GM20000 (cell line): ENCODE measurements at regions not wholly inside any gene's neighbourhood (a gene's known extent, or its start where the extent isn't known, plus 50 kb on each side); places are given as distances from the start of the nearest gene placed in this dataset.

ENCODE experiments used
- DNase-seq: peaks from one replicate; pipeline ENCODE4 v3.0.0; 2012; ENCODE audit warnings: low spot score
- TF ChIP-seq, protein P1 (sequence below): IDR thresholded peaks from 2 replicates; pipeline ENCODE4 v1.5.1; 2012; ENCODE audit warnings: mild to moderate bottlenecking, control low read depth; ENCODE audit errors: extremely low read depth, missing control alignments

DNA sequence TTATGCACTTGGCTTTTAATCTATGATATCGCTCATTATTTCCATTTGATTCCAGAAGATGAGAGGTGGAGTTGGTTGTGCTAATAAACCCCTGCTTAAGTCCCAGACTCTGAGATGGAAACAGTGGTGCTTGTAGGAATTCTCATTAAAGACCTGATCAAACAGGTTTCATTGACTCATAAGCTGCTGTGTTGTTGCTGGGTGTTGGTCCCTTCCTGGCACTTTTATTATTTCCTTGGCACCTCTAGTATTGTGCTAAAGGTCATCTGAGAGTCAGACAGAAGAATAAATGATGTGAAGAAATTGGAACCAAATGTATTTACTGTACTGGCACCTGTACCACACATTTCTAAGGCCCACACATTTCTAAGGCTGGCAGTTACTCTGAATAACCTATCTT is 544.7 kb upstream of the NR3C2 start:
- TF ChIP-seq, protein P1, sequence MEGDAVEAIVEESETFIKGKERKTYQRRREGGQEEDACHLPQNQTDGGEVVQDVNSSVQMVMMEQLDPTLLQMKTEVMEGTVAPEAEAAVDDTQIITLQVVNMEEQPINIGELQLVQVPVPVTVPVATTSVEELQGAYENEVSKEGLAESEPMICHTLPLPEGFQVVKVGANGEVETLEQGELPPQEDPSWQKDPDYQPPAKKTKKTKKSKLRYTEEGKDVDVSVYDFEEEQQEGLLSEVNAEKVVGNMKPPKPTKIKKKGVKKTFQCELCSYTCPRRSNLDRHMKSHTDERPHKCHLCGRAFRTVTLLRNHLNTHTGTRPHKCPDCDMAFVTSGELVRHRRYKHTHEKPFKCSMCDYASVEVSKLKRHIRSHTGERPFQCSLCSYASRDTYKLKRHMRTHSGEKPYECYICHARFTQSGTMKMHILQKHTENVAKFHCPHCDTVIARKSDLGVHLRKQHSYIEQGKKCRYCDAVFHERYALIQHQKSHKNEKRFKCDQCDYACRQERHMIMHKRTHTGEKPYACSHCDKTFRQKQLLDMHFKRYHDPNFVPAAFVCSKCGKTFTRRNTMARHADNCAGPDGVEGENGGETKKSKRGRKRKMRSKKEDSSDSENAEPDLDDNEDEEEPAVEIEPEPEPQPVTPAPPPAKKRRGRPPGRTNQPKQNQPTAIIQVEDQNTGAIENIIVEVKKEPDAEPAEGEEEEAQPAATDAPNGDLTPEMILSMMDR, result no peak
- DNase-seq, result no peak

DNA sequence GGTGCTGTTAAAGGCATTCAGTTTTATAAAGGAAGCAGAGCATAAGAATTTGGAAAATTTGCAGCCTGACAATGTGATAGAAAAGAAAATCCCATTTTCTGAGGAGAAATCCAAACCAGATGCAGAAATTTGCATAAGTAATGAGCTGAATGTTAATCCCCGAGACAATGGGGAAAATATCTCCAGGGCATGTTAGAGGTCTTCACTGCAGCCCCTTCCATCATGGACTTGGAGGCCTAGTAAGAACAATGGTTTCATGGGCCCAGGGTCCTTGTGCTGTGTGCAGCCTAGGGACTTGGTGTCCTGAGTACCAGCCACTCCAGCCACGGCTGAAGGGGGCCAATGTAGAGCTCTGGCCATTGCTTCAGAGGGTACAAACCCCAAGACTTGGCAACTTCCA is 542.7 kb upstream of the NR3C2 start:
- DNase-seq, result no peak
- TF ChIP-seq, protein P1, result no peak

DNA sequence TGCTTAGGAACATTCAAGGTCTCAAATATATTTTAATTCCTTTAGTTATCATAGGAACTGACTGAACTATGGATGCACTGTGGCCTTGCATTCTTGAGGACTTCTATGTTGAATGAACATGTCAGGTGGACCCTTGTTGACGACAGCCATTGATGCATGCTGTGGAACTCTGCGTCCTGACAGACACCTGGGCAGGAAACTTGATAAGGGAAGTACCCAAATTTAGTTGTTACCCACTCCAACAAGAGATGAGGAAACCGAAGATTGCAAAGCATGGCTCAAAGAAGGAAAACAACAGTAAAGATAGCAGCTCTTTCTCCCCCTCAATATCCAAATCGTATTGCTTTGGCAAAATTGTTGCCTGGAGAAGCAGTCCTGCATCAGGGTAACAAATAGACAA is 540.0 kb upstream of the NR3C2 start:
- TF ChIP-seq, protein P1, result no peak

DNA sequence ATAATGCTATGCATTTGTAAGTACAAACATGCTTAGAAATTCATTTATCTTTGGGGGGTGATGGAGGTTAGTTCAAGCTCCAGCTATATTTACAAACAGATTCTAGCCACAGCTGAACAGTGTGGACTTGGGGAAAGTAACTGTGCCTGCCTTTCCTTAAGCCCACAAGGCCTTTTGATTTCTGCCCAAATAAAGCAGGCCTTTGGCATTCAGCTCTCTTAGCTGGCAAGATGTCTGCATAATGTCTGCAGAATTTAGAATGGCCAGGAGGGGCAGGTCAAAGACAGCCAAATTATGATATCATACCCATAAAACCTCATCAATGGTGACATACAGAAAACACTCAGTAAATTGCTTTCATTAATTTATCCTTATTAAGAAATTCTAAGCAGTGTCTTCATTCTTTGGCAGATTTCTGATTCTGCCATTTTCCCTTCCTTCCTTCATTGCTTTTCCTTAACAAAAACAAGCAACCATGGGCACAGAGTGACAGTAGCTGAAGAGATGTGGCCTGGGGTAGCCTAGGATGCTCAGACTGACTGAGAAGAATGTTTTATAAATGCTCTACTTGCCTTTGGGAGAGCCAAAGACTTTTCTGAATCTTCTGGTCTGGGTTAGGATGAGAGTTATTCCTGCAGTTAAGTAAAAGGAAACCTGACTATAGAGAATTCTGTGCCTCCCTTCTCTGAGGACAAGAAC is 538.7 kb upstream of the NR3C2 start:
- no peak for DNase-seq
- TF ChIP-seq, protein P1, result no peak

More for the DNA sequence above, 540.0 kb upstream of the NR3C2 start:
- no peak for DNase-seq

DNA sequence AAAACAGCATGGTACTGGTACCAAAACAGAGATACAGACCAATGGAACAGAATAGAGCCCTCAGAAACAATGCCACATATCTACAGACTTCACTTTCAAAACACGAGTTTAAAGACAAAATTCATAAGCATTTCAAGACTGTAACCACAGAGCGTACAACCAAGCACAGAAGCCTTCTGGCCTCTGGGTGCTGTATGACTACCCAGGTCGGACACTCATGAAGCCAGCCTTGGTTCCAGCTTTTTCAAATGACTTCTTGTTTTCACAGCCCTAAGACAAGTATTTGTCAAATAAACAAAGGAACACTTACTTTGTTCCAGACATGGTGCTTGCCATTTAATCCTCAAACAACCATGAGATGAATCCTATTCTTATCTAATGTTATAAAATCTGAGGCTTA is 536.1 kb upstream of the NR3C2 start:
- DNase-seq, result no peak
- TF ChIP-seq, protein P1, result no peak

DNA sequence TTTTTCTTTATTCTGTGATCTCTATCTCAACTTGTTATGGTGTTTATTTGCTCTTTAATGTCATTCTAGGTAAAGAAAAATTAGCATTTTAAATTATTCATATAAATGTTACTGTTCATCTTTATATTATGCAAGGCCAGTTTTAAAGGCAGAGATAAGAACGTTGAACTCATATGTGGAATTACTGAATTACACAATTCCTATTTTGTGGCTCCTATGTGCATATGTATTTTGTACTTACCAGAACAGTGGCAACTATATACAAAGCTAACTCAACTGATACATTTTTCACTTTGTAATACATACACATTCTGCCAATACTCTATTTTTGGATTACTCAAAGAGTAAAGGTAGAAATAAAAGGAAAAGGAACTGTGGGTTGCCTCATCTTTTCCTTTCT is 533.2 kb upstream of the NR3C2 start:
- DNase-seq, result no peak
- TF ChIP-seq, protein P1, result no peak

DNA sequence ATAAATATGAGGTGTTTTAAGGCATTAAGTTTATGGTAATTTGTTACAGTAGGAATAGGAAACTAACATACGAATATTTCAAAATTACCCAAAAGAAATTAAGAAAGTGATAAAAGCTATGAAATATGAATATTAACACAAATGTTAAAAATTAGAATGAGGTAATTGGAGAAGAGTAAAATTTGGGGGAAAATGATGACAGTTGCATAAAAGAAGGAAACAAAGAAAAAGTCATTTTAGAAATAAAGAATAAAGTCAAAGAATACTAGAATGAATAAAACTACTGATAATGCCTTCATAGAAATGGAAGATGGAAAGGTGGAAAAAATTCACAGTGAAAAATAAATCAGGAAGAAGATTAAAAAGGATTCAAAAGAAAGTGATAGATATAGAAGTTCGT is 522.9 kb upstream of the NR3C2 start:
- TF ChIP-seq, protein P1, result no peak
- DNase-seq, result no peak
